HG03354 (cell line): ENCODE measurements at regions not wholly inside any gene's neighbourhood (a gene's known extent, or its start where the extent isn't known, plus 50 kb on each side); places are given as distances from the start of the nearest gene placed in this dataset.
"Not testable (repeated sequence)": the region's sequence is repeated elsewhere in the genome, so short reads cannot be mapped to it uniquely, and the experiment has no call there.

Experiments
- ATAC-seq: cut with Tn5 transposase; IDR thresholded peaks from one replicate; pipeline ENCODE4 v1.9.1; 2021; ENCODE audit warnings: mild to moderate bottlenecking; ENCODE audit not compliant: unreplicated experiment, poor library complexity, severe bottlenecking

GRCh38 chr10:42982891-42983506 lies 93.9 kb upstream of the RET start:
- no peak for ATAC-seq

- ATAC-seq = no peak
These were observed 93.3 kb upstream of the RET start for GRCh38 chr10:42983591-42983990.

GRCh38 chr10:42984035-42984610 lies 92.7 kb upstream of the RET start:
- no peak for ATAC-seq

GRCh38 chr10:42984761-42985325 lies 92.0 kb upstream of the RET start:
- no peak for ATAC-seq

- ATAC-seq = no peak
These were observed 91.2 kb upstream of the RET start for GRCh38 chr10:42985436-42986316.

- ATAC-seq = no peak
These were observed 90.2 kb upstream of the RET start for GRCh38 chr10:42986633-42987032.

GRCh38 chr10:42987121-42987541 lies 89.7 kb upstream of the RET start:
- ATAC-seq = no peak

DNA sequence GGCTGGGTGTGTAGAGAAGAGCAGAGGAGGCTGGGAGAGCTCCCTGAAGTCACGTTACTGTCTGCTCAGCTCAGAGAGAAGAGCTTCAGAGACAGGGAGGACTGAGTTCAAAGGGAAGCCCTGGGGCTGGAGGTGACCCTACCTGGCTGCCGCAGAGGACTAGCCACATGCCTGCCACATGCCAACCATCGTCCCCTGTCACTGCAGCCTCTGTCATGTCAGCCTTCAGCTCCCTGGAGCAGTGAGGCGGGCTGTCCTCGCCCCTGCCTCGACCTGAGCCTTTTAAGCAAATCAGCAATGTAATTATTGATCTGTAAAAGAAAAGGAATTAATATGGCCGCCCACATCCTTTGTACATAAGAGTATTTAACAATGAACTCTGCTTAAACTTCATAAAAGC lies 89.3 kb upstream of the RET start:
- ATAC-seq = no peak

- no peak for ATAC-seq
These were observed 88.8 kb upstream of the RET start for GRCh38 chr10:42988069-42988468.

DNA sequence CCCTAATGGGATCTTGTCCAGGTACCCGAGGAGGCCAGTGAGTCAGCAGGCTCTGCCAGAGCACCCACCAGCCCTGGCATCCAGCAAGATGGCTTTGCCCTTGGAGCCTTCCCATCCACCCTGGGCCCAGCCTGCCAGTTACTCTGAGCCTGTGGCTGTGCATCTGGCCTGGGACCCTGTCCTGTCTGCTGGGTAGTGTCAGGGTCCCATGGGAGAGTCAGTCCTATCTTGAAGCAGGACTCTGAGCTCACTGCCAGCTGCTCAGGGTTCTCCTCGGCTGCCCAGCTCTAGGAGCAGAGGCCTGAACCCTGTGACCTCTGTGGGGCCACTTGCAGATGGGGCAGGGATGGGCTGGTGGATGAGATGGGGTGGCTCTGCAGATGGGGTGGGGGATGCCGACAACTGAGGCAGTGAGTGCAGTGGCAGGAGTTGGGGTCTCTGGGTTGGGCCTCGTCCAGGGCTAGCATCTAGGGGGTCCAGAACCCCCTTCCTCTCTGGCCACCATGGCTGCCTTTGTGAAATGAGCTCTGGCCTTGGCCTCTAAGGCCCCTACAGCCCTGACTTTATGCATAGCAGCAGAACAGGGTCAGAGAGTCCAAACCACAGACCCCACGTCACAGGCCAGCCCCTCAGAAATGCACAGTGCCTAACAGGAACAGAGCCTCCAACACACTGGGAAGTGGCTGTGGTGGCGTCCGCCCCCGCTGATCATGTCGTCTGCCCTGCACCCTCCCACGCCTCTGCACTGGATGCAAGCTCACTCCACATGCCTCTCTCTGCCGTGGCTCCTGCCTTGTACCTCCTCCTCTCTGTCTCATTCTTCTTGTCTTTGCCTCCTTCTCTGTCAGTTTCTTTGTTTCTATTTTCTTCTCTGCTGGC lies 88.1 kb upstream of the RET start:
- ATAC-seq = no peak

GRCh38 chr10:42989481-42989921 lies 87.4 kb upstream of the RET start:
- ATAC-seq = no peak

- ATAC-seq = no peak
These were observed 86.7 kb upstream of the RET start for GRCh38 chr10:42990016-42990720.

GRCh38 chr10:42990721-42991441 lies 86.0 kb upstream of the RET start:
- ATAC-seq = no peak

GRCh38 chr10:42991442-42992098 lies 85.3 kb upstream of the RET start:
- ATAC-seq = no peak

- no peak for ATAC-seq
These were observed 84.5 kb upstream of the RET start for GRCh38 chr10:42992156-42992956.

GRCh38 chr10:42992957-42993390 lies 83.9 kb upstream of the RET start:
- ATAC-seq = no peak

DNA sequence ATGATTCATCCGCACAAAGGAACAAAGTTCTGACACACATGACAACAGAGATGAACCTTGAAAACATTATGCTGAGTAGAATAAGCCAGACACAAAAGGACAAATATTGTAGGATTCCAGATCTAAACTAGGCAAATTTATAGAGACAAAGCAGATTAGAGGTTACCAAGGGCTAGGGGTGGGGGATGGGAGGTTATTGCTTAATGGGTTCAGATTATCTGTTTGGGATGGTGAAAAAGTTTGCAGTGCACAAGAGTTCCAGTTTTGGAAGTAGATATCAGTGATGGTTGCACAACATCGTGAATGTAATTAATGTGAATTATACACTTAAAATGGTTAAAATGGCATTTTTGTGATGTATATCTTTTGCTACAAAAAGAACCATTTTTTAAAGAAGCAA lies 82.0 kb upstream of the RET start:
- not testable (repeated sequence) for ATAC-seq
